H1 (cell line): ENCODE measurements at regions not wholly inside any gene's neighbourhood (a gene's known extent, or its start where the extent isn't known, plus 50 kb on each side); places are given as distances from the start of the nearest gene placed in this dataset.

Experiments
- CTCF ChIA-PET: fragments of 300-600 bp; sonication (Branson Sonifier 250); formaldehyde crosslinking; loops from one replicate; lab custom pipeline; 2021; ENCODE audit not compliant: partially characterized antibody; lab: Charles Lee
- POLR2A ChIA-PET: fragments of 300-600 bp; sonication (Branson Sonifier 250); formaldehyde crosslinking; loops from one replicate; lab custom pipeline; 2021; ENCODE audit warnings: inconsistent platforms; ENCODE audit not compliant: partially characterized antibody; lab: Charles Lee
- DNase-seq, 2 experiments: peaks; one replicate each; pipeline versions ENCODE4 v3.0.0 to v3.0.0-alpha.2; 2010 to 2022; ENCODE audit warnings: low spot score in 2 of 2, low read depth in 1 of 2, mixed read lengths in 1 of 2
- FAIRE-seq: peaks from 2 replicates; lab custom pipeline; 2011; peaks lifted over from hg19 to GRCh38; lab: Jason Lieb, UNC
- H2AFZ ChIP-seq: 2 replicates; pipeline ENCODE4 v1.8.1; 2012; ENCODE audit warnings: low read length, inconsistent platforms
- H2AK5ac ChIP-seq: 2 replicates; pipeline ENCODE4 v1.6.1; 2013; ENCODE audit warnings: low read depth, low read length
- H2BK120ac ChIP-seq: replicated peaks from 2 replicates; pipeline ENCODE3; 2013; ENCODE audit warnings: low read depth, low read length, inconsistent platforms
- H2BK12ac ChIP-seq: 2 replicates; pipeline ENCODE4 v1.6.1; 2013; ENCODE audit warnings: low read depth, low read length
- H2BK15ac ChIP-seq: 2 replicates; pipeline ENCODE4 v1.6.1; 2013; ENCODE audit warnings: low read length
- H2BK20ac ChIP-seq: 2 replicates; pipeline ENCODE4 v1.6.1; 2013; ENCODE audit warnings: low read length
- H2BK5ac ChIP-seq: 2 replicates; pipeline ENCODE4 v1.6.1; 2013; ENCODE audit warnings: low read depth, low read length
- H3K14ac ChIP-seq: 2 replicates; pipeline ENCODE4 v1.6.1; 2013; ENCODE audit warnings: inconsistent platforms; ENCODE audit not compliant: insufficient read length
- H3K18ac ChIP-seq: 2 replicates; pipeline ENCODE4 v1.6.1; 2013; ENCODE audit warnings: low read length; ENCODE audit errors: extremely low read depth
- H3K23ac ChIP-seq: 2 replicates; pipeline ENCODE4 v1.6.1; 2013; ENCODE audit warnings: inconsistent platforms; ENCODE audit not compliant: insufficient read length
- H3K23me2 ChIP-seq: 2 replicates; pipeline ENCODE4 v1.6.1; 2013; ENCODE audit warnings: low read depth, low read length
- H3K27ac ChIP-seq: 2 replicates; pipeline ENCODE4 v1.6.1; 2011; ENCODE audit warnings: low read depth, low read length, inconsistent platforms
- H3K27me3 ChIP-seq, 4 experiments: replicated peaks in 1 of 4; 1 replicate in 1 of 4; 2 replicates in 3 of 4; pipeline versions ENCODE4 v1.6.1 to v1.8.1; 2011 to 2013; ENCODE audit warnings: low read length in 3 of 4, mild to moderate bottlenecking in 3 of 4, inconsistent platforms in 2 of 4, mixed read lengths in 2 of 4, moderate library complexity in 1 of 4; ENCODE audit not compliant: control insufficient read depth in 3 of 4, insufficient read depth in 3 of 4; ENCODE audit errors: extremely low read depth in 1 of 4
- H3K36me3 ChIP-seq, 4 experiments: 2 replicates each; pipeline versions ENCODE4 v1.6.1 to v1.8.1; 2011 to 2013; ENCODE audit warnings: mild to moderate bottlenecking in 4 of 4, low read length in 3 of 4, moderate library complexity in 2 of 4, control low read depth in 1 of 4, inconsistent platforms in 1 of 4; ENCODE audit not compliant: insufficient read depth in 4 of 4, control insufficient read depth in 2 of 4
- H3K4ac ChIP-seq: replicated peaks from 2 replicates; pipeline ENCODE3; 2013; ENCODE audit warnings: low read length, low read depth, mixed read lengths, inconsistent platforms; ENCODE audit not compliant: insufficient read length
- H3K4me1 ChIP-seq, 4 experiments: replicated peaks in 1 of 4; 1 replicate in 1 of 4; 2 replicates in 3 of 4; pipeline versions ENCODE4 v1.6.1 to v1.8.1; 2011 to 2013; ENCODE audit warnings: low read length in 3 of 4, inconsistent platforms in 2 of 4, mixed read lengths in 1 of 4; ENCODE audit not compliant: insufficient read depth in 4 of 4, control insufficient read depth in 3 of 4
- H3K4me2 ChIP-seq, 2 experiments: 2 replicates each; pipeline versions ENCODE4 v1.6.1 to v1.8.1; 2011 to 2013; ENCODE audit warnings: low read depth in 2 of 2, low read length in 2 of 2, control low read depth in 1 of 2, inconsistent platforms in 1 of 2, mild to moderate bottlenecking in 1 of 2; ENCODE audit not compliant: insufficient read depth in 1 of 2
- H3K4me3 ChIP-seq, 4 experiments: fragments of 200-600, 300-600 bp in 1 of 4; sonication (generic), shearing (Covaris generic), sonication (Bioruptor Twin) in 1 of 4; 2 replicates each; pipeline versions ENCODE4 v1.5.1 to v1.8.1; 2011 to 2016; ENCODE audit warnings: low read length in 4 of 4, low read depth in 3 of 4, control low read depth in 2 of 4, inconsistent platforms in 2 of 4, mild to moderate bottlenecking in 2 of 4, mixed read lengths in 1 of 4, moderate library complexity in 1 of 4; ENCODE audit not compliant: insufficient read depth in 2 of 4; ENCODE audit errors: extremely low read depth in 1 of 4
- H3K56ac ChIP-seq: replicated peaks from 2 replicates; pipeline ENCODE3; 2013; ENCODE audit warnings: low read depth, mild to moderate bottlenecking, mixed read lengths, low read length, inconsistent platforms; ENCODE audit not compliant: insufficient read length
- H3K79me1 ChIP-seq: 2 replicates; pipeline ENCODE4 v1.6.1; 2013; ENCODE audit warnings: low read depth, low read length, control low read depth
- H3K79me2 ChIP-seq, 2 experiments: 2 replicates each; pipeline versions ENCODE4 v1.6.1 to v1.8.1; 2012 to 2013; ENCODE audit warnings: low read length in 2 of 2, mild to moderate bottlenecking in 2 of 2, inconsistent platforms in 1 of 2; ENCODE audit not compliant: insufficient read depth in 2 of 2, control insufficient read depth in 1 of 2
- H3K9ac ChIP-seq, 4 experiments: replicated peaks in 1 of 4; 1 replicate in 1 of 4; 2 replicates in 3 of 4; pipeline versions ENCODE4 v1.6.1 to v1.8.1; 2011 to 2013; ENCODE audit warnings: low read depth in 3 of 4, low read length in 3 of 4, control low read depth in 2 of 4, mild to moderate bottlenecking in 2 of 4, moderate library complexity in 2 of 4, inconsistent platforms in 1 of 4; ENCODE audit errors: extremely low read depth in 1 of 4
- H3K9me3 ChIP-seq, 2 experiments: 2 replicates each; pipeline versions ENCODE4 v1.6.1 to v1.8.1; 2012 to 2013; ENCODE audit warnings: mild to moderate bottlenecking in 2 of 2, moderate library complexity in 2 of 2, control low read depth in 1 of 2, inconsistent platforms in 1 of 2, low read depth in 1 of 2, low read length in 1 of 2, mixed read lengths in 1 of 2; ENCODE audit not compliant: insufficient read depth in 2 of 2
- H4K20me1 ChIP-seq, 2 experiments: replicated peaks in 1 of 2; 2 replicates each; pipeline versions ENCODE3 to v1.8.1; 2011 to 2013; ENCODE audit warnings: inconsistent platforms in 2 of 2, low read length in 2 of 2, mild to moderate bottlenecking in 1 of 2; ENCODE audit not compliant: insufficient read depth in 2 of 2, control insufficient read depth in 1 of 2
- H4K5ac ChIP-seq: 2 replicates; pipeline ENCODE4 v1.6.1; 2013; ENCODE audit warnings: low read length, low read depth, mixed read lengths, inconsistent platforms; ENCODE audit not compliant: insufficient read length
- H4K8ac ChIP-seq: 2 replicates; pipeline ENCODE4 v1.8.0; 2013; ENCODE audit warnings: mild to moderate bottlenecking, moderate library complexity, low read length, inconsistent platforms; ENCODE audit not compliant: insufficient read depth; ENCODE audit errors: extremely low read depth
- H4K91ac ChIP-seq: replicated peaks from 2 replicates; pipeline ENCODE3; 2013; ENCODE audit warnings: low read length, mixed read lengths, inconsistent platforms; ENCODE audit not compliant: insufficient read length
- ASH2L ChIP-seq: fragments of 200-600, 300-600 bp; sonication (generic); IDR thresholded peaks from one replicate; pipeline ENCODE4 v1.7.1; 2017; ENCODE audit warnings: low read length
- ATF2 ChIP-seq: IDR thresholded peaks from 2 replicates; pipeline ENCODE4 v1.6.1; 2012; ENCODE audit warnings: low read length, inconsistent platforms
- BACH1 ChIP-seq: IDR thresholded peaks from 2 replicates; pipeline ENCODE4 v1.6.1; 2012; ENCODE audit warnings: low read length, improper control_type of control experiment
- CEBPB ChIP-seq: IDR thresholded peaks from 2 replicates; pipeline ENCODE4 v1.6.1; 2012; ENCODE audit warnings: low read depth, low read length
- CHD2 ChIP-seq: IDR thresholded peaks from 2 replicates; pipeline ENCODE4 v1.6.1; 2012; ENCODE audit warnings: low read length, improper control_type of control experiment
- CREB1 ChIP-seq: IDR thresholded peaks from 2 replicates; pipeline ENCODE4 v1.6.1; 2012; ENCODE audit warnings: inconsistent platforms
- CTBP2 ChIP-seq: IDR thresholded peaks from 2 replicates; pipeline ENCODE4 v1.7.0; 2011; ENCODE audit warnings: borderline replicate concordance, mild to moderate bottlenecking, moderate library complexity, mixed read lengths, low read length; ENCODE audit not compliant: insufficient read depth, insufficient read length
- GABPA ChIP-seq: IDR thresholded peaks from 2 replicates; pipeline ENCODE4 v1.6.1; 2011; ENCODE audit warnings: mild to moderate bottlenecking, low read length, moderate library complexity, borderline replicate concordance; ENCODE audit not compliant: insufficient read depth
- JUND ChIP-seq: IDR thresholded peaks from 2 replicates; pipeline ENCODE4 v1.6.1; 2011; ENCODE audit warnings: mild to moderate bottlenecking, improper control_type of control experiment, low read length
- RAD21 ChIP-seq, 2 experiments: IDR thresholded peaks in 1 of 2; conservative IDR thresholded peaks in 1 of 2; 2 replicates each; pipeline ENCODE4 v1.6.1; 2011; ENCODE audit warnings: low read depth in 2 of 2, low read length in 2 of 2, improper control_type of control experiment in 1 of 2, inconsistent platforms in 1 of 2, mild to moderate bottlenecking in 1 of 2, moderate library complexity in 1 of 2
- RBBP5 ChIP-seq: IDR thresholded peaks from 2 replicates; pipeline ENCODE4 v1.7.1; 2012; ENCODE audit warnings: low read depth, mild to moderate bottlenecking, inconsistent platforms, low read length, moderate library complexity, borderline replicate concordance
- RFX5 ChIP-seq: IDR thresholded peaks from 2 replicates; pipeline ENCODE4 v1.6.1; 2011; ENCODE audit warnings: low read depth, low read length, improper control_type of control experiment, borderline replicate concordance
- SIN3A ChIP-seq, 2 experiments: IDR thresholded peaks in 1 of 2; conservative IDR thresholded peaks in 1 of 2; 2 replicates each; pipeline ENCODE4 v1.6.1; 2011 to 2012; ENCODE audit warnings: low read length in 2 of 2, improper control_type of control experiment in 1 of 2, low read depth in 1 of 2, mild to moderate bottlenecking in 1 of 2
- TAF1 ChIP-seq: IDR thresholded peaks from 2 replicates; pipeline ENCODE4 v1.6.1; 2011; ENCODE audit warnings: mild to moderate bottlenecking, low read depth, low read length
- WGBS, 2 experiments: shearing (Covaris generic) in 1 of 2; methylation state at CpG; one replicate each; pipeline versions ENCODE4 v1.1.6 to v1.1.7; 2013 to 2015; ENCODE audit warnings: low lambda C conversion rate in 2 of 2, mixed read lengths in 2 of 2, inconsistent platforms in 1 of 2, low coverage in 1 of 2, missing lambda C conversion rate in 1 of 2; ENCODE audit not compliant: insufficient replicate concordance in 2 of 2, insufficient coverage in 1 of 2, insufficient read length in 1 of 2; ENCODE audit errors: extremely low coverage in 1 of 2, missing lambda C conversion rate in 1 of 2; 5-methylcytosine and 5-hydroxymethylcytosine counted together

DNA sequence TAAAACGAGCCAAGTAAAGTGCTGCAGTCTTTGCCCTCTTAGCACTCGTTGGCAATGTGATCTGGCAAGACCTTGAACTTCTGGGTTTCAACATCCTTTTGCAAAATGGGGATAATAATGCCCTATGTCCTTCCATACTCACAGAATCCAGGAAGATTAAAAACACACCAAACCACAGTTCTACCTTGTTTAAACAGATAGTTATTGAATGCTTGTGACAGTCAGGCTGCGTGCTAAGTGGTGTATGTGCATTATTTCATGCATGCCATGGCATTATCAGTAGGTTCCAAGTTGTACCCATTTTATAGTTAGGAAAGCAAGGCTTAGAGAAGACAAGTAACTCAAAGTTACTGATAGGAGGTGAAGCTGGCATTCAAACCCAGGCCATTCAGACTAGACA is 308.6 kb upstream of the PROX1 start:
- WGBS, 2 experiments, result 63% methylated on average over 3 of the region's 3 CpGs; no CpG with 5 or more reads in 1 of the 2 experiments
- Histone ChIP-seq H3K36me3 (no peaks in the 10 kb centered on the region), H3K56ac (no peak overlapping the region), H3K14ac (no peak overlapping the region), H4K91ac (no peak overlapping the region), H2AFZ (no peak overlapping the region), H3K79me1 (no peaks in the 10 kb centered on the region), H3K27me3 (no peaks in the 10 kb centered on the region), H3K23me2 (no peaks in the 10 kb centered on the region), H2BK120ac (no peak overlapping the region), H3K9me3 (0 out of 4 replicates have a peak, but pooled peaks cover 0 to 3% of the 10 kb centered on the region in 2 experiments), H2BK20ac (no peak overlapping the region), H2BK15ac (no peak overlapping the region), H2AK5ac (no peak overlapping the region), H3K23ac (no peak overlapping the region), H3K27ac (no peak overlapping the region), H4K20me1 (no peaks in the 10 kb centered on the region), H4K5ac (no peak overlapping the region), H2BK5ac (no peak overlapping the region), H3K9ac (no peak overlapping the region), H2BK12ac (no peak overlapping the region), H3K4me2 (no peak overlapping the region), H3K4ac (no peak overlapping the region), H3K4me3 (no peak overlapping the region), H4K8ac (no peak overlapping the region), H3K4me1 (no peaks in the 10 kb centered on the region), H3K79me2 (no peaks in the 10 kb centered on the region), H3K18ac (no peak overlapping the region)
- ChIA-PET POLR2A (no interaction called here), CTCF (no interaction called here)
- FAIRE-seq (no peak), DNase-seq (no peak)
- TF ChIP-seq CREB1 (no peak), RBBP5 (no peak), CHD2 (no peak), JUND (no peak), RFX5 (no peak), ATF2 (no peak), RAD21 (IDR thresholded peaks at IDR 0.05 in 1 of 2, conservative IDR thresholded peaks at IDR 0.05 in 1 of 2; ENCODE audit: low read depth in 2 of 2, low read length in 2 of 2) (no peak), TAF1 (no peak), CTBP2 (no peak), BACH1 (no peak), CEBPB (no peak), SIN3A (conservative IDR thresholded peaks at IDR 0.05 in 1 of 2, IDR thresholded peaks at IDR 0.05 in 1 of 2; ENCODE audit: low read depth in 1 of 2, low read length in 2 of 2) (no peak), GABPA (no peak), ASH2L (no peak)
